ENCODE measurements at regions not wholly inside any gene's neighbourhood (a gene's known extent, or its start where the extent isn't known, plus 50 kb on each side); places are given as distances from the start of the nearest gene placed in this dataset.

DNA sequence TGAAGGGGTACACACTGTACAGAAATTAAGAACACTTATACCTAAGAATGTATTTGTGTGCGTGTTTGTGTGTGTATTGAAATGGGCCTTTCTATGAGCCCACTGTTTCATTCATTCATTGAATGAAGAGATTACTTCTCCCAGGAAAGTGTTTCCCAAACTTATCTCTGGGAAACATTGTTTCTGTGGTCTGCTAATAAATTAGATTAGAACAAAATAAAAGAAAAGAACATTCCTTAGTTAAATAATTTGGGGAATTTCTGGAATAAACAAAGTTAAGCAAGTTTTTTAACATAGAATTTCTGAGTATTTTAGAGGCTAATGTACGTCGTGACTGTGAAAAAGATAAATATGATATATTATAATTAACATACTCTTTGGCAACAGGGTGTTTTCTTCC lies 402.4 kb upstream of the CDH11 start:
- Histone ChIP-seq H3K27me3 (no peaks in the 10 kb centered on the region), H3K9me3 (no peaks in the 10 kb centered on the region), H3K4me3 (no peak overlapping the region), H3K4me1 (no peaks in the 10 kb centered on the region), H3K36me3 (no peaks in the 10 kb centered on the region), H3K27ac (no peak overlapping the region)
- TF ChIP-seq POLR2A (IDR thresholded peaks at IDR 0.05) (no peak), POLR2AphosphoS5 (IDR thresholded peaks at IDR 0.05; ENCODE audit: insufficient read depth in 1 of 2, low read depth in 1 of 2) (no peak)
- TF ChIP-seq, protein P1, sequence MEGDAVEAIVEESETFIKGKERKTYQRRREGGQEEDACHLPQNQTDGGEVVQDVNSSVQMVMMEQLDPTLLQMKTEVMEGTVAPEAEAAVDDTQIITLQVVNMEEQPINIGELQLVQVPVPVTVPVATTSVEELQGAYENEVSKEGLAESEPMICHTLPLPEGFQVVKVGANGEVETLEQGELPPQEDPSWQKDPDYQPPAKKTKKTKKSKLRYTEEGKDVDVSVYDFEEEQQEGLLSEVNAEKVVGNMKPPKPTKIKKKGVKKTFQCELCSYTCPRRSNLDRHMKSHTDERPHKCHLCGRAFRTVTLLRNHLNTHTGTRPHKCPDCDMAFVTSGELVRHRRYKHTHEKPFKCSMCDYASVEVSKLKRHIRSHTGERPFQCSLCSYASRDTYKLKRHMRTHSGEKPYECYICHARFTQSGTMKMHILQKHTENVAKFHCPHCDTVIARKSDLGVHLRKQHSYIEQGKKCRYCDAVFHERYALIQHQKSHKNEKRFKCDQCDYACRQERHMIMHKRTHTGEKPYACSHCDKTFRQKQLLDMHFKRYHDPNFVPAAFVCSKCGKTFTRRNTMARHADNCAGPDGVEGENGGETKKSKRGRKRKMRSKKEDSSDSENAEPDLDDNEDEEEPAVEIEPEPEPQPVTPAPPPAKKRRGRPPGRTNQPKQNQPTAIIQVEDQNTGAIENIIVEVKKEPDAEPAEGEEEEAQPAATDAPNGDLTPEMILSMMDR (IDR thresholded peaks at IDR 0.05), result no peak
- intact Hi-C loops (cut with DNase I), result no loop called here
- DNase-seq (ENCODE audit: extremely low spot score in 2 of 2), result no peak

DNA sequence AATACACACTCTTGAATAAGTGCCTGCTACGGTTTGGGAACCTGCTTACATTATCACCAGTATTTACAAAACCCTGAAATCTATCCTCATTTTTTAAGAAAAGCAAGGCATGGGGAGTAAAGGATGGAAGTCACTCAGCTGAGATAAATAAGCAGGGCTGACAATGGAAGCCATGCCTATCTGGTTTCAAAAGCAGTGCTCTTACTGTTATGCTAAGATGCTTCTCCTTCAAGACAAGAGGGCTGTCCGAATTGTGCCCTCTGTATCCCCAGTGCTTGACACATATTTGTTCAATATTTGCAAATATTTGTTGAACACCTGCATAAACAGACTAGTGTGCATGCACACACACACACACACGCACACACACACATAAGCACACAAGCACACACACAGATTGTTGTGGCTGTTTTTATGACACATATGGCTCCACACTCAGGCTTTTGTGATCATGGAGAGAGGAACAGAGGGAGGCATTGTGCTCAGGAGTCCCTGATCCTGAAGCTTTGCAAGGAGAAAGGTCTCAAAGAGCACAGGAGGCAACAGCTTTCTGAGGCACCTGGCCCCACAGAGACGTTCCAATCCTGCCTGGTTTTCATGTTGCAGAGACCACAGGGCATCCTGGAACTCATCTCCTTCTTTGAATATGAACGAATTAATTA lies 401.6 kb upstream of the CDH11 start:
- H3K4me1 ChIP-seq, result no peaks in the 10 kb centered on the region
- no peak for DNase-seq (ENCODE audit: extremely low spot score in 2 of 2)
- H3K27me3 ChIP-seq, result no peaks in the 10 kb centered on the region
- TF ChIP-seq, protein P1 (IDR thresholded peaks at IDR 0.05), result no peak
- no peak for TF ChIP-seq POLR2A (IDR thresholded peaks at IDR 0.05)
- no peak for TF ChIP-seq POLR2AphosphoS5 (IDR thresholded peaks at IDR 0.05; ENCODE audit: insufficient read depth in 1 of 2, low read depth in 1 of 2)
- no peak overlapping the region for H3K4me3 ChIP-seq
- H3K36me3 ChIP-seq, result no peaks in the 10 kb centered on the region
- intact Hi-C loops (cut with DNase I), result no loop called here
- H3K27ac ChIP-seq, result no peak overlapping the region
- H3K9me3 ChIP-seq, result no peaks in the 10 kb centered on the region

DNA sequence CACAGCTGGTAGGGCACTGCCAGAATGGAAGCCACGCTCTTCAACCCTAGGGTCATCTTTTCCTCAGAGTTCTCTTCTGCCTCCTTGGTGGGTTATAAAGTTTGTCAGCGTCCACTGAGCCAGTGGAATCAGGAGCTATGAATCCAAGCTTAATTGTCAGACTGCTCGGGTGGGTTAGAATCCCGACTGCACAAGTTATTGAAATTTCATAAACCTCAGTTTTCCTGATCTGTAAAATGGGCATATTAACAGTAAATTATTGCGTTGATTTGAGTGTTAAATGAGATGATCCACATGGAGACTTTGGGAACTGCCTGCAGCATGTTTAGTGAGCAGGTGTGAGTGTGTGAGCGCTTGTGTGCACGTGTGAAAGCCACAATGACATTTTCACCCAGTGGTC lies 400.5 kb upstream of the CDH11 start:
- Histone ChIP-seq H3K9me3 (no peaks in the 10 kb centered on the region), H3K4me1 (no peaks in the 10 kb centered on the region), H3K4me3 (no peak overlapping the region), H3K36me3 (no peaks in the 10 kb centered on the region), H3K27ac (no peak overlapping the region), H3K27me3 (no peaks in the 10 kb centered on the region)
- intact Hi-C loops (cut with DNase I), result no loop called here
- TF ChIP-seq POLR2AphosphoS5 (IDR thresholded peaks at IDR 0.05; ENCODE audit: insufficient read depth in 1 of 2, low read depth in 1 of 2), result no peak
- TF ChIP-seq, protein P1 (IDR thresholded peaks at IDR 0.05), result no peak
- TF ChIP-seq POLR2A (IDR thresholded peaks at IDR 0.05), result no peak
- DNase-seq (ENCODE audit: extremely low spot score in 2 of 2), result no peak

DNA sequence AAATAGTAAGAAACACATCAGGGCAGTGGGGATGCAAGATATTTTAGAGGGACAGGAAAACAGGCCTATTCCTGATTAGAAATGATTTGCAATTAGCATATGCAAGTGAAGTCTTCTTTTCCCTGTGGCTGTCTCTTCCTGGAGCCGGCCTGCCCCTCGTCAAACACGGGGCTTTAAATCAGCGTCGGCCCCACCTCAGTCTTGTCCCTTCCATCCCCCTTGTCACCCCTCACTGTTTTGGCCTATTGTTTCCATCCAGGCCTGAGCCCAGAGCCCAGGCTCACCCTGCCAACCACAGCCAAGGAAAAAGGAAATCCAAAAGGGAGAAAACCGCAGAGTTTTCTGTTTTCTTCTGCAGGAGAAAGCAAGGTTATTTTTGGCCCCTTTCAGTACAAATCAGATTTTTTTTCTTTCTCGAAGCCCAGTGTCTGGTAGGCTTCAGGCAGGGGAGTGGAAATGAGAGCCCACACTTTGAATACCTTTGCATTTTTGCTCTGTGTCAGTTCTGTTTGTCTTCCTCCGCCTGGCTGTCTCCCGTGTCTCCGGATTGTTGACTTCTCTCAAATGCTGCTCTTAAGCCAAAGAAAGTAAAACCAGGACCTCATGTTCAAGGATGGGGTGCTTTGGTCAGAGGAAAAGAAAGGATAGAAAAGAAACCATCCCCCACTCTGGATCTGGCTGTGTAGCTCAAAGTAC lies 399.9 kb upstream of the CDH11 start:
- Histone ChIP-seq H3K36me3 (no peaks in the 10 kb centered on the region), H3K4me1 (no peaks in the 10 kb centered on the region), H3K27ac (no peak overlapping the region), H3K9me3 (no peaks in the 10 kb centered on the region), H3K4me3 (no peak overlapping the region), H3K27me3 (no peaks in the 10 kb centered on the region)
- intact Hi-C loops (cut with DNase I), result no loop called here
- no peak for DNase-seq (ENCODE audit: extremely low spot score in 2 of 2)
- TF ChIP-seq, protein P1 (IDR thresholded peaks at IDR 0.05), result no peak
- TF ChIP-seq POLR2AphosphoS5 (IDR thresholded peaks at IDR 0.05; ENCODE audit: insufficient read depth in 1 of 2, low read depth in 1 of 2) (no peak), POLR2A (IDR thresholded peaks at IDR 0.05) (no peak)

DNA sequence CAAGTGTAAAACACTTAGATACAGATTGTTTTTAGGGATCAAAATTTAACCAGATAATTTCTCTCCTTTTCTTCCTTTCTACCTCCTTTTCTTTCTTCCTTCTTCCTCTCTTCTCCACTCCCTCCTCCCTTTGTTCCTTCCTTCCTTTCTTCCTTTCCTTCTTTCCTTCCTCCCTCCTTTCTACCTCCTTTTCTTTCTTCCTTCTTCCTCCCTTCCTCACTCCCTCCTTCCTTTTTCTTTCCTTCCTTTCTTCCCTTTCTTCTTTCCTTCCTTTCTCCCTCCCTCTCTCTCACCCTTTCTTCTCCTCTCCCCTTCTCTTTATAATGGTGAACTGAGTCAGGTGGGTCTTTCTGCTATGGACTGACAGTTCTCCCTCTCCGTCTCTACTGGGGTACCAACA lies 397.5 kb upstream of the CDH11 start:
- intact Hi-C loops (cut with DNase I), result no loop called here
- no peak overlapping the region for H3K27ac ChIP-seq
- no peaks in the 10 kb centered on the region for H3K27me3 ChIP-seq
- no peaks in the 10 kb centered on the region for H3K36me3 ChIP-seq
- no peak for DNase-seq (ENCODE audit: extremely low spot score in 2 of 2)
- no peak for TF ChIP-seq POLR2A (IDR thresholded peaks at IDR 0.05)
- no peak for TF ChIP-seq POLR2AphosphoS5 (IDR thresholded peaks at IDR 0.05; ENCODE audit: insufficient read depth in 1 of 2, low read depth in 1 of 2)
- TF ChIP-seq, protein P1 (IDR thresholded peaks at IDR 0.05), result no peak
- H3K4me1 ChIP-seq, result no peaks in the 10 kb centered on the region
- no peaks in the 10 kb centered on the region for H3K9me3 ChIP-seq
- no peak overlapping the region for H3K4me3 ChIP-seq
